Right cardiac atrium (tissue), 5 donors: ENCODE measurements at regions not wholly inside any gene's neighbourhood (a gene's known extent, or its start where the extent isn't known, plus 50 kb on each side); places are given as distances from the start of the nearest gene placed in this dataset.

ENCODE experiments used
- ATAC-seq, 2 donors: fragments of 200-7000 bp; cut with Tn5 transposase; one replicate each; pipeline versions ENCODE4 v1.8.0 to v1.9.1; 2020; ENCODE audit warnings: moderate library complexity in 2 of 2, mild to moderate bottlenecking in 1 of 2
- DNase-seq, 3 donors: peaks; one replicate each; pipeline ENCODE4 v3.0.0-alpha.2; 2020
- H3K27ac ChIP-seq: one replicate; pipeline ENCODE4 v1.5.1; 2013; ENCODE audit warnings: mild to moderate bottlenecking, low read length, control low read depth, moderate library complexity
- H3K27me3 ChIP-seq: one replicate; pipeline ENCODE4 v1.6.1; 2013; ENCODE audit not compliant: control insufficient read depth, insufficient read depth
- H3K4me1 ChIP-seq: one replicate; pipeline ENCODE4 v1.6.1; 2013; ENCODE audit warnings: low read length; ENCODE audit not compliant: control insufficient read depth, insufficient read depth
- H3K4me3 ChIP-seq: one replicate; pipeline ENCODE4 v1.5.1; 2013; ENCODE audit warnings: low read length, control low read depth
- H3K9me3 ChIP-seq: one replicate; pipeline ENCODE4 v1.6.1; 2013; ENCODE audit warnings: low read length; ENCODE audit not compliant: control insufficient read depth
- WGBS: extraction: QIAGEN DNeasy Blood & Tissue Kit; methylation state at CpG from one replicate; pipeline ENCODE4 v1.1.7; 2013; 5-methylcytosine and 5-hydroxymethylcytosine counted together
- intact Hi-C, 4 donors: fragments of 100-400 bp; cut with DNase I; formaldehyde crosslinking; loops; one replicate each; pipeline versions ENCODE4 v1.11.0 to v1.14.0; 2022 to 2023
- donor health status: healthy with polysubstance abuse.
- donor health status: DM: no; HTN: yes; CAD: no.
- donor health status: DM: no; HTN: no; CAD: no.
- donor health status: DM: no; HTN: yes; CAD: no; lungs with severe emphysema.
- donor health status: DM: yes; HTN: yes; CAD: no.

DNA sequence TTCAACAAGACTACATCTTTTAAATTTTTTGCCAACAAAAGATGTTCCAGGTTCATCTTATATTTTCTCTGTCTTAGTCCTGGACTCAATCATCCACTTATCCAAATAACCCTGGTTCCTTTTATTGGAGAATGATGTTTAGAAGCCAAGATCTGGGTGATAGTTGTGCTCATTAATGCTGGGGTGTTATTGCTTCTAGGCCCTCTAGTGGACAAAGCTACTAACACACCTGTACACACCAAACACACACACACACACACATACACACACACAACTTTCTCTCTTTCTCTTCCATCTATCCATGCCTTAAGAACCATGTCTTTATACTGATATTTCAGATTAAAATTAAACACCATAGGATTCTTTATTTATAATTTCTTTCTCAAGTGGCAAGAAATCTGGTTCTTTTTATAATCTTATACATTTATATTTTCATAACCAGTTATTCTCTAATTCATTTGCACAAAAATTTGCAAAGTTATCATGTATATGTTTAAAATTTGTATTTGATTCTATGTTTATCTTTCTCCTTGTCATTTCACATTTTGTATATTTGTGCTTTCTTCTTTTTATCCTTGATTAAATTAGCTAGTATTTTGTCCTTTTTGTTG, 179.1 kb upstream of the SMIM23 start:
- intact Hi-C loops, result no loop called here
- Histone ChIP-seq H3K9me3 (no peaks in the 10 kb centered on the region), H3K27ac (no peak overlapping the region), H3K27me3 (no peaks in the 10 kb centered on the region), H3K4me1 (no peaks in the 10 kb centered on the region), H3K4me3 (no peak overlapping the region)
- DNase-seq (no peak), ATAC-seq (no peak)

DNA sequence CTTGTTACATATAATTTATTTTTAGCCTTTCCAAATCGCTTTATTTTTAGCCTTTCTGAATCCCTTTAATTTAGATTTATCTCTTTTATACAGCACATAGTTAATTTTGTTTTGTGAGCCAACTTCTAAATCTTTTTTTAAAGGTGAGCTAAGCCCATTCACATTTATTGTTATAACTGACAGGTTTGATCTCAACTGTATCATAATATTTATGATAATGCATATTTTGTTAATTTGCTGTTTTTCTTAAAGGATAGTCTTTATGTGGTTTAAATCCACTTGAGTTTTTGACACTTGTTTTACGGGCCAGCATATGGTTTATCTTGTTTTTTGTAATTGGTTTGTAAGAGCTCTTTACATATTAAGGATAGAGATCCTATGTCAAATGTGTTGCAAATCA, 177.8 kb upstream of the SMIM23 start:
- Histone ChIP-seq H3K27ac (no peak overlapping the region), H3K9me3 (no peaks in the 10 kb centered on the region), H3K27me3 (no peaks in the 10 kb centered on the region), H3K4me1 (no peaks in the 10 kb centered on the region), H3K4me3 (no peak overlapping the region)
- ATAC-seq (no peak), DNase-seq (no peak)
- intact Hi-C loops, result no loop called here
- WGBS, result 85% methylated on average over 2 of the region's 2 CpGs

DNA sequence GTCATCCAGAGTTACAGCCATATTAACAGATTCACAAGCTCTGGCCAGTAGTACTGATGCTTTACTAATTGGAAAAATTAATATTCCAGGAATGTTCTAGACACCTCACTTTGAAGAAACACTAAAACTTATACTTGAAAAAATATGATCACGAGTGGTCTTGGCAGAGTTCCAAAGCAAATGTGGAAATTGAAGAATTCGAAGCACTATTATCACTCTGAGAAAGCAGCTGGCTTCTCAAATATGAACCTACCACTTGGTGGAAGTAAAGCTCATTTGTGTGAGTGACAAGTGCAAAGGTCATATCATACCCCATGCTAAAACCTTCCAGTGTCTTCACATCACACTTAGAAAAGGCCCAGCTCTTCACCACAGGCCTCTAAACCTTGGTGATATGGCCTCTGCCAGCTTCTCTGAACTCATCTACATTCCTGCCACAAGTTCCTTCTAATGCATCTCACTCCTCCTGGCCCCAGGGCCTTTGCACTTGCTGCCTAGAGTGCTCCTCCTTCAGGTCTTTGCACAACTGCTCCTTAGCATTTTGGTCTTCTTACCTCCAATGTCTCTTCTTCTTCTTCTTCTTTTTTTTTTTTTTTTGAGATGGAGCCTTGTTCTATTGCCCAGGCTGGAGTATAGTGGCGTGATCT, 175.7 kb upstream of the SMIM23 start:
- ATAC-seq, result no peak
- intact Hi-C loops, result no loop called here
- no peaks in the 10 kb centered on the region for H3K4me1 ChIP-seq

GRCh38 chr5:171610686-171611085, 174.9 kb upstream of the SMIM23 start:
- DNase-seq (no peak), ATAC-seq (no peak)
- Histone ChIP-seq H3K4me3 (no peak overlapping the region), H3K27me3 (no peaks in the 10 kb centered on the region), H3K27ac (no peak overlapping the region), H3K9me3 (no peaks in the 10 kb centered on the region), H3K4me1 (no peaks in the 10 kb centered on the region)
- WGBS, result 75% methylated on average over 5 of the region's 5 CpGs
- intact Hi-C loops, result no loop called here

More for the DNA sequence above, 175.7 kb upstream of the SMIM23 start:
- H3K9me3 ChIP-seq, result no peaks in the 10 kb centered on the region
- 57% methylated on average over 3 of the region's 3 CpGs for WGBS
- H3K27me3 ChIP-seq, result no peaks in the 10 kb centered on the region
- H3K27ac ChIP-seq, result no peak overlapping the region
- H3K4me3 ChIP-seq, result no peak overlapping the region
- DNase-seq, result no peak

DNA sequence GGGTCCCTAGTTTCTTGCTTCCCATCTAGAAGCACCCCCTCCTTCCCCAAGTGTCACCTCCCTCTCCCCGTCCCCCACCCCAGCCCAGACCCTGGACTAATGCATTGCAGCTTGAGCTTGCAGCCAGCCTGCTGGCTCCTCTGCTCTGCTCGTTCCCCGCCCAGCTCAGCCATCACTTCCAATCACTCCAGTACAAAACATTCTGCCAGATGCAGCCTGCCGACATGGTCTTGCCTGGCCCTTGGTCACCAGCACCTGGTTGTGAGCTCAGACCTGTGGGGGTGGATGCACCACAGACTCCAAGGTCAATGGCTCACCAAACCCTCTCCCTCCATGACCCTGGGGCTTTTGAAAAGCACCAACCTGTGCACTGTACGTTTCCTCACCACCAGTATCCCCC, 172.9 kb upstream of the SMIM23 start:
- intact Hi-C loops, result no loop called here
- 74% methylated on average over 5 of the region's 5 CpGs for WGBS
- H3K27ac ChIP-seq, result no peak overlapping the region
- H3K9me3 ChIP-seq, result no peaks in the 10 kb centered on the region
- no peaks in the 10 kb centered on the region for H3K4me1 ChIP-seq
- H3K4me3 ChIP-seq, result no peak overlapping the region
- no peaks in the 10 kb centered on the region for H3K27me3 ChIP-seq
- ATAC-seq, result no peak
- no peak for DNase-seq

DNA sequence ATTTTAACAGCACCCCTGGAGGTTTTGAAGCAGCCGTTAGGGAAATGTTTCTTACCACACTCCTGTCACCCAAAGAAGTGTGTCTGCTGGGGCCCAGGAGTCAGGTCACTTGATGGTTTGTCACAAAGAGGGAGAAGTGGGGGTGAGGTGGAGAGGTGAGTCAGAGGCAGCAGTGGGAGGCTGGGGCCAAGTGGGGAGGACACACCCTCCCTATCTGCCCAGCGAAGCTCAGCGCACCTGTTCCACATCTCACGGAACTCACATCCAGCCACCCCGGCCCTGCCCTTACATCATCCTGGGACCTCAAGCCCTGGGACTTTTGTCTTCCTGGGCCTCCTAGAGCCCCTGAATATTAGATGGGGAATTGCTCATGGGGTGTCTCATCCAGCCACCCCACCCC, 171.1 kb upstream of the SMIM23 start:
- no peak overlapping the region for H3K27ac ChIP-seq
- H3K27me3 ChIP-seq, result no peaks in the 10 kb centered on the region
- DNase-seq, result no peak
- H3K4me3 ChIP-seq, result no peak overlapping the region
- WGBS, result 92% methylated on average over 5 of the region's 5 CpGs
- no peaks in the 10 kb centered on the region for H3K9me3 ChIP-seq
- ATAC-seq, result no peak
- intact Hi-C loops, result no loop called here
- no peaks in the 10 kb centered on the region for H3K4me1 ChIP-seq

GRCh38 chr5:171614971-171615653, 170.5 kb upstream of the SMIM23 start:
- ATAC-seq (peak; percentile 62 to 74), DNase-seq (peak in 2 of 3 donors; percentile 67 to 70)
- H3K27ac ChIP-seq, result no peak overlapping the region
- no peaks in the 10 kb centered on the region for H3K27me3 ChIP-seq
- no peaks in the 10 kb centered on the region for H3K4me1 ChIP-seq
- no peak overlapping the region for H3K4me3 ChIP-seq
- WGBS, result 50% methylated on average over 22 of the region's 22 CpGs
- H3K9me3 ChIP-seq, result no peaks in the 10 kb centered on the region
- intact Hi-C loops, result no loop called here

DNA sequence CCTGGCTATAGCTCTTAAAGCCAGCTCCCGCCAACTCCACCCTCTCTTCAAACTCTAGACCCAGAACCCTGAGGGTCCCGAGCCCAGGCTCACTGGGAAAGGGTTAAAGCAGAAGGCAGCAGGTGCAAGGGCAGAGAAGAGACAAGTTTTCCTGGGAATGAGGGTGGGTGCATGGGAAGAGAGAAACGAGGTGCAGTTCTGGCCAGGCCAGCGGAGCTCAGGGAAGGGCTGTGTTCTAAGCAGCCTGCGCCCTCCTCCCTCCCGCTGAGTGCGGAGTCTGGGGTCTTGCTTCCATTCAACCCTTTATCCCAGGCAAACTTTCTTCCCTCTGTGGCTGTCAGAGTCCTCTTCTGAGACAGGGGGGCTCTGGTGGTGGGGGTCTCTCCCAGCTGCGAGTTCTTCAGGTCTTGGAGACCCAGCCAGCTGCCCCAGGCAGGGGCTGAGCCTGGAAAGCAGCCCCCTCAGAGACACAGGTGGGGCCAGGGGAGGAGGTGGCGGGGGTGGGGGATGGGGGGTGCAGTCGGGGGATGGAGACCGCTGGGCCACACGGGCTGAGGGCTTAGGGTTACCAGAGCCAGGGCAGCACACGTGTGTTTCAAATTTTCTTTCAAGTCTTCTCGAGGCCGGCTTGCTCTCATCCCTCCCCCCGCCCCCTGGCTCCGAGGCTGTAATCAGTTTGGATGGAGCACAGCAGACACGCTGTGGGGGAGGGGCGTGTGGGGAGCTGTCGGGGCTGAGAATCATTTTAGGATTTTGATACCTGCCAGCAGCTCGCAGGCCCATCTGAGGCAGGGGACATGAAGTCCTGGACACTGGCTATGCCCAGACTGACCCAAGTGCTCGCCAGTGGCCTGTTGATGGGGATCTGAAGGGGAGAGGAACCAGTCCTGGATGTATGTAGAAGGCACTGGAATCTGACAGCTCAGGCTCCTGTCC, 169.6 kb upstream of the SMIM23 start:
- H3K27me3 ChIP-seq, result no peaks in the 10 kb centered on the region
- 37% methylated on average over 22 of the region's 22 CpGs for WGBS

DNA sequence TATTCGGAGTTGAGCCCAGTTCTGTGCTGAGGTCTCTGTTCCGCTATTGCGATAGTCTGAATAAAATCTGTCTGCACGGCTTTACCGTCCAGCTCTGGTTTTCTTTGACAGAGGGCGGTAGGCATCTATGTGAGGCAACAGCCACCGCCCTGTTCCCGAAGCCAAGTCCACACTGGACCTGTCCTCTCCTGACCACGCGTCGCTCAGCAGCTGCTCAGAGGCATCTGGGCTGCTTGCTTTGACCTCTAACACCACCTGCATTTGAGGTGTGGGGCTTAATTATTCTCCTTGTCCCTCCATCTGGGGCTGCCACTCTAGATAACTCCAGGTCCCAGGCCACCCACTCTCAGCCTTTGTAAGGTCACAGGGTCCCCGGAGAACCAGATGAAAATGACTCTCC, 168.4 kb upstream of the SMIM23 start:
- ATAC-seq (no peak), DNase-seq (no peak)
- WGBS, result 91% methylated on average over 12 of the region's 12 CpGs
- H3K27me3 ChIP-seq, result no peaks in the 10 kb centered on the region
- H3K4me3 ChIP-seq, result no peak overlapping the region
- no peaks in the 10 kb centered on the region for H3K4me1 ChIP-seq
- no peak overlapping the region for H3K27ac ChIP-seq
- intact Hi-C loops, result no loop called here
- no peaks in the 10 kb centered on the region for H3K9me3 ChIP-seq

More for the DNA sequence above, 169.6 kb upstream of the SMIM23 start:
- no peak overlapping the region for H3K4me3 ChIP-seq
- H3K9me3 ChIP-seq, result no peaks in the 10 kb centered on the region
- DNase-seq (no peak), ATAC-seq (no peak)
- intact Hi-C loops, result no loop called here
- H3K27ac ChIP-seq, result no peak overlapping the region
- H3K4me1 ChIP-seq, result no peaks in the 10 kb centered on the region

DNA sequence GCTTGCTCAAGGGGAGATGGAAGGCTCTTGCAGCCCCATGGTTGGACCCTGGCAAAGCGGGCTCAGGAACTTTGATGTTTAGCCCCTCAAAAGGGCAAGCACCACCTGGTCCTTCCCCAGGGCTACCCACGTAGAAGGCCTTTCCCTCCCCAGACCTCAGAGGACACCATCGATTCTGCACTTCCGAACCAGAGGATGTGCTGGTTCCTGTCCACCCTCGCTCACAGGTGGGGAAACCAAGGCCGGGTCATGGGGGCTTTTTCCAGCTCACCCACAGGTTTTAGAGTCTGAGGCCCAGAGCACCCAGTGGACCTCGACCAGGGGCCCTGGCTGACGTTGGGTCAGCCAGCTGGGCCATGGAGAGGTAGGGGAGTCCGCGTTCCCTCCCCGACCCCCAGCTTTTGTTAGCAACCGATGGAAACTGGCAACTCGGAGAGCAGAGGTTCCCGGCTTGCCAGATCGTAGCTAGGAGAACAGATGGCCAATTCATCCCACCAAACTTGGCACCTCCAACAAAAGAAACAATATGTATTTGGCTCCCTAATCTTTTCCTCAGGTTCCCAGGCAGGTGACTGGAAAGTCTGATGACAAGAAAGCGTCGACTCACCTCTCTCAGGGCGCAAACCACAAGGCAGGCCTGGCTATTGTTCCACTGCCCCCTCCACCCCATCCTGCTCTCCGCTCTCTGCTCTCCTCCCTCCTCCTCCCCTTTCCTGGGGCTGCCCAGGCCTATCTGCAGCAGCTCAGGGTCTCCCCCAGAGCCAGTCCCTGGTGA, 167.6 kb upstream of the SMIM23 start:
- Histone ChIP-seq H3K9me3 (no peaks in the 10 kb centered on the region), H3K27ac (no peak overlapping the region), H3K27me3 (no peaks in the 10 kb centered on the region), H3K4me1 (no peaks in the 10 kb centered on the region), H3K4me3 (no peak overlapping the region)
- ATAC-seq (no peak), DNase-seq (no peak)
- 85% methylated on average over 19 of the region's 19 CpGs for WGBS
- intact Hi-C loops, result no loop called here
